ENCODE measurements at regions not wholly inside any gene's neighbourhood (a gene's known extent, or its start where the extent isn't known, plus 50 kb on each side); places are given as distances from the start of the nearest gene placed in this dataset.

DNA sequence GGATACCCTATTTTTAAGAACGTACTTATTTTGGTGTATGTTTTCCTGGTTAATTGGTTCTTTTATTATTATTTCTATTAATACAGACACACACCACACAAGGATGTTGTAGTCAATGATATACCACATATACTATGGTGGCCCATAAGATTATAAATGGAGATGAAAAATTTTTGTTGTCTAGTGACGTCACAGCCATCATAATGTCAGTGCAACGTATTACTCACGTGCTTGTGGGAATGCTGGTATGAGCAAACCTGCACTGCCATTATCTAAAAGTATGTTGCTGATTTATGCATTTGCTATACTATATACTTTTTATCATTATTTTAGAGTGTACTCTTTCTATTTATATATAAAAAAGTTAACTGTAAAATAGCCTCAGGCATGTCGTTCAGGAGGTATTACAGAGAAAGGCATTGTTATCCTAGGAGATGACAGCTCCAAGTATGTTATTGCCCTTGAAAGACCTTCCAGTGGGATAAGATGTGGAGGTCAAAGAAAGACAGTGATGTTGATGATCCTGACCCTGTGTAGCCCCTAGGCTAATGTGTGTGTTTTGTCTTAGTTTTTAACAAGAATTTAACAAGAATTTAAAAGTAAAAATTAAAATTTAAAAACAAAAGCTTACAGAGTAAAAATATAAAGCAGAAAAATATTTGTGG, 65.6 kb upstream of the SGCD start:
- no peak for DNase-seq (ENCODE audit: low spot score)

DNA sequence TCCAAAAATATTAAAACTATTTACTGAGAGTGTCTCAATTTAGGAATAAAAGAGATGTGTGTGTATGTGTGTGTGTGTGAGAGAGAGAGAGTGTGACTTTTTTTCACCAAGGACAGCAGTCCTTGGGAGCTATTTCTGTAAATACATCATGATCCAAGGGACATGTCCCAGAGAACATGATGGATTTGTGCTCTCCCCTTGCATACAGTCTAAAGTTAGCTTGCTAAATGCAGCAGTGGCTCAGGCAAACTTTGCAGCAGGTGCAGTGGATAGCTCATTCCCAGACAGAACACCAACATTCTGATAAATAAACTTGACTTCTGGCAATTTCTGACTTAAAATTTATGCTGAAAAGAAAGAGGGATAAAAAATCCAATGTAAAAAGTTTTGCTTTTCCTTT, 55.4 kb upstream of the SGCD start:
- no peak for DNase-seq (ENCODE audit: low spot score)

DNA sequence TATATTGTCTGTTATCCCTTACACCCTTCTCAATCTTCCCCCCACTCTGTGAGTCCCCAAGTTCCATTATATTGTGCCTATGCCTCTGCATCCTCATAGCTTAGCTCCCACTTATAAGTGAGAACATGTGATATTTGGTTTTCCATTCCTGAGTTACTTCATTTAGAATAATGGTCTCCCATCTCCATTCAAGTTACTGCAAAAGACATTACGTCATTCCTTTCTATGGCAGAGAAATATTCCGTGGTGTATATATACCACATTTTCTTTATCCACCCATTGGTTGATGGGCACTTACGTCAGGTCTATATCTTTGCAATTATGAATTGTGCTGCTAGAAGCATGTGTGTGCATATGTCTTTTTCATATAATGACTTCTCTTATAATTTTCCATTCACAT, 54.8 kb upstream of the SGCD start:
- no peak for DNase-seq (ENCODE audit: low spot score)

DNA sequence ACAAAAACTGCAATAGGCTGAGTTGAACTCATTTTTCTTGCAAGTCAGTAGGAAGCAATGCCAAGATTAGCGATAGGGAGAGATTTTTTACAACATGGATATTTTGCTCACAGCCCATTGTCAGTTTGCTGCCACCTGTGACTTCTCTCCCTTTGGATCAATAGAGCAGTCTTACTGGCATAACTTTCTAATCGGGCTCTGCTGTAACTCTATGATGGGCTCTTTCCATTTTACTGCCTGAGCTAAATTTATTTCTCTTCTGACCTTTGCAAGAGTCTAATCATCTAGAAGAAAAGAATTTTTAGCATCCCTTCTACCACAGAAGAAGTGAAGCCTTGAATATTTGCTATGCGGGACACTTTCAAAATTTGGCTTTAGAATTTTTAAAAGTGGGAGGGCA, 53.6 kb upstream of the SGCD start:
- no peak for DNase-seq (ENCODE audit: low spot score)

DNA sequence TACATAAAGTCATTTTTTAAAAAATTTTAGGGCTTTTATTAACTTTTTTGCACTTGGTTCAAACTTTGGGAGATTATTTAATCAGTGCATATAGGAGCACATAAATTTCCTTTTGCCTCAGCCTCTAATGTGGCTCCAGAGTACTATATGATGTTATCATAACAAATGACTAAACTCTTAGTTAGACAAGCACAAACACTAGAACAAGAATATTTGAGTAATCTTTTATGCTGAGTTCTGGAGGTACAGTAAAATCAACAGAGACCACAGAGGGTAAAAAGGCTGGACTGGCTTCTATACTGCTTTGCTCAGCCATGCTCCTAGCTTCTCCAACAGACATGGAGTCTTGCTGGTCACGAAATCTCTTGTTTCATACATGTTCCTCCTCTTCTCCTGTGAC, 52.5 kb upstream of the SGCD start:
- DNase-seq (ENCODE audit: low spot score): no peak

All from putamen (tissue), 1 donor.